Heart left ventricle (tissue), 16 donors: ENCODE measurements at regions not wholly inside any gene's neighbourhood (a gene's known extent, or its start where the extent isn't known, plus 50 kb on each side); places are given as distances from the start of the nearest gene placed in this dataset.

Experiments used
- ATAC-seq, 4 donors: fragments of 200-7000 bp; cut with Tn5 transposase; one replicate each; pipeline ENCODE4 v1.9.1; 2020 to 2022; ENCODE audit warnings: moderate library complexity in 4 of 4, mild to moderate bottlenecking in 3 of 4, moderate number of reproducible peaks in 1 of 4
- DNase-seq, 5 donors: peaks; one replicate each; pipeline ENCODE4 v3.0.0-alpha.2; 2020
- H3K27ac ChIP-seq, 12 donors: fragments of 200-600 bp; sonication (generic) in 4 of 12; one replicate each; pipeline versions ENCODE4 v1.5.0 to v1.8.0; 2016 to 2022; ENCODE audit warnings: mild to moderate bottlenecking in 2 of 12
- H3K27me3 ChIP-seq, 9 donors: fragments of 200-600 bp; sonication (generic) in 2 of 9; one replicate each; pipeline versions ENCODE4 v1.5.1 to v1.8.0; 2016 to 2022; ENCODE audit warnings: mild to moderate bottlenecking in 3 of 9
- H3K36me3 ChIP-seq, 9 donors: fragments of 200-600 bp; sonication (generic) in 2 of 9; one replicate each; pipeline versions ENCODE4 v1.5.0 to v1.8.0; 2018 to 2022; ENCODE audit warnings: mild to moderate bottlenecking in 2 of 9
- H3K4me1 ChIP-seq, 12 donors: fragments of 200-600 bp; sonication (generic) in 4 of 12; one replicate each; pipeline versions ENCODE4 v1.5.0 to v1.8.0; 2016 to 2022; ENCODE audit warnings: mild to moderate bottlenecking in 3 of 12
- H3K4me3 ChIP-seq, 12 donors: fragments of 200-600 bp; sonication (generic) in 4 of 12; one replicate each; pipeline versions ENCODE4 v1.5.0 to v1.8.0; 2017 to 2022; ENCODE audit warnings: mild to moderate bottlenecking in 9 of 12, moderate library complexity in 4 of 12
- H3K9me3 ChIP-seq, 12 donors: fragments of 200-600 bp; sonication (generic) in 4 of 12; one replicate each; pipeline versions ENCODE4 v1.5.0 to v1.8.0; 2016 to 2022; ENCODE audit warnings: mild to moderate bottlenecking in 1 of 12
- CTCF ChIP-seq, 12 donors: fragments of 200-600 bp; sonication (generic) in 4 of 12; IDR thresholded peaks; one replicate each; pipeline versions ENCODE4 v1.5.0 to v1.8.0; 2018 to 2022; ENCODE audit warnings: antibody characterized with exemption in 12 of 12, mild to moderate bottlenecking in 5 of 12
- POLR2A ChIP-seq, 2 donors: fragments of 450-650 bp; IDR thresholded peaks; one replicate each; pipeline ENCODE4 v1.6.1; 2017; ENCODE audit warnings: antibody characterized with exemption in 2 of 2, mild to moderate bottlenecking in 2 of 2, moderate library complexity in 2 of 2
- WGBS, 4 donors: extraction: QIAGEN DNeasy Blood & Tissue Kit in 2 of 4; methylation state at CpG; one replicate each; pipeline versions ENCODE4 v1.1.5 to v1.1.7; 2013 to 2018; 5-methylcytosine and 5-hydroxymethylcytosine counted together
- intact Hi-C, 10 donors: fragments of 100-400 bp; cut with DNase I; formaldehyde crosslinking; loops; one replicate each; pipeline versions ENCODE4 v1.11.1 to v1.14.2; 2022
- donor health status: ischemic (EF 13 %, LVEDD 7.1; RV severe dilation, severe dysfunction).
- donor health status: healthy with polysubstance abuse.
- donor health status: DM: no; HTN: yes; CAD: no.
- donor health status: DM: no; HTN: no; CAD: no.
- donor health status: ischemic (EF 25% LVEDD 6.9; RV normal size, moderate dysfunction).
- donor health status: ischemic (EF 25% LVEDD 5.7; RV mildly dilated, moderate dysfunction).
- donor health status: healthy.
- donor health status: DM: yes; HTN: yes; CAD: no.
- donor health status: ischemic (EF 35%, LVEDD 5.7; RV mildly dilated, moderate dysfunction).
- donor health status: nonischemic (EF 11% LVEDD 7.7; RV severe dilation, severe dysfunction).
- donor health status: DM: yes; HTN: yes; CAD: no.
- donor health status: PGD.
- donor health status: ischemic (EF 29% LVEDD 5.4; RV normal size, mild dysfunction).
- donor health status: nonischemic (EF 23%, LVEDD 6.1; RV moderate dilation, normal function).

GRCh38 chr11:97738751-97739150, 1282.0 kb upstream of the CNTN5 start:
- ATAC-seq (no peak), DNase-seq (no peak)
- Histone ChIP-seq H3K4me1 (peaks cover 0 to 22% (median 2%) of the 10 kb centered on the region in 12 donors), H3K9me3 (peaks cover 0 to 53% (median 11%) of the 10 kb centered on the region in 12 donors), H3K36me3 (no peaks in the 10 kb centered on the region), H3K27ac (peak overlapping the region in 10 of 12 donors; percentile 19 to 81 (median 70)), H3K27me3 (no peaks in the 10 kb centered on the region), H3K4me3 (no peak overlapping the region)
- 80 to 89% (median 86%) methylated on average over 2 of the region's 2 CpGs for WGBS, 4 donors
- intact Hi-C loops: no loop called here
- TF ChIP-seq POLR2A (IDR thresholded peaks at IDR 0.05): no peak
- no peak for TF ChIP-seq CTCF (IDR thresholded peaks at IDR 0.05)

- Histone ChIP-seq H3K27ac (peak overlapping the region; percentile 15 to 81 (median 63)), H3K36me3 (no peaks in the 10 kb centered on the region), H3K4me3 (no peak overlapping the region), H3K9me3 (peaks cover 0 to 42% (median 11%) of the 10 kb centered on the region in 12 donors), H3K4me1 (peaks cover 0 to 22% (median 2%) of the 10 kb centered on the region in 12 donors), H3K27me3 (no peaks in the 10 kb centered on the region)
- intact Hi-C loops: loop anchor here in 1 of 10 donors (10.0 kb wide), 1 partner anchor 115 kb away; no protein-coding TSS in a partner anchor
- TF ChIP-seq POLR2A (IDR thresholded peaks at IDR 0.05): no peak
- no peak for TF ChIP-seq CTCF (IDR thresholded peaks at IDR 0.05)
- ATAC-seq: peak; percentile 71 to 90 (median 84)
- WGBS, 4 donors: 45 to 61% (median 57%) methylated on average over 4 of the region's 4 CpGs
- DNase-seq: no peak
Observed at GRCh38 chr11:97739932-97740800, 1280.6 kb upstream of the CNTN5 start.

- Histone ChIP-seq H3K27ac (peak overlapping the region in 11 of 12 donors; percentile 15 to 81 (median 67)), H3K4me3 (no peak overlapping the region), H3K4me1 (peaks cover 0 to 22% (median 2%) of the 10 kb centered on the region in 12 donors), H3K9me3 (peaks cover 0 to 37% (median 9%) of the 10 kb centered on the region in 12 donors), H3K27me3 (no peaks in the 10 kb centered on the region), H3K36me3 (no peaks in the 10 kb centered on the region)
- DNase-seq: no peak
- WGBS, 4 donors: 55 to 80% (median 70%) methylated on average over 1 of the region's 1 CpG
- TF ChIP-seq CTCF (IDR thresholded peaks at IDR 0.05): no peak
- no peak for TF ChIP-seq POLR2A (IDR thresholded peaks at IDR 0.05)
- peak in 2 of 4 donors; percentile 6 to 32 for ATAC-seq
- intact Hi-C loops: loop anchor here in 1 of 10 donors (10.0 kb wide), 1 partner anchor 116 kb away; no protein-coding TSS in a partner anchor
Observed at GRCh38 chr11:97740801-97741151, 1280.0 kb upstream of the CNTN5 start.

GRCh38 chr11:97742717-97743116, 1278.0 kb upstream of the CNTN5 start:
- H3K27me3 ChIP-seq: no peaks in the 10 kb centered on the region
- peaks cover 0 to 20% (median under 1%) of the 10 kb centered on the region in 12 donors for H3K9me3 ChIP-seq
- DNase-seq (no peak), ATAC-seq (no peak)
- H3K36me3 ChIP-seq: no peaks in the 10 kb centered on the region
- TF ChIP-seq CTCF (IDR thresholded peaks at IDR 0.05): no peak
- no peak for TF ChIP-seq POLR2A (IDR thresholded peaks at IDR 0.05)
- intact Hi-C loops: loop anchor here in 1 of 10 donors (10.0 kb wide), 1 partner anchor 118 kb away; no protein-coding TSS in a partner anchor
- peaks cover 0 to 22% (median 2%) of the 10 kb centered on the region in 12 donors for H3K4me1 ChIP-seq
- no peak overlapping the region for H3K4me3 ChIP-seq
- 62 to 76% (median 73%) methylated on average over 3 of the region's 3 CpGs for WGBS, 4 donors
- peak overlapping the region in 1 of 12 donors; percentile 4 for H3K27ac ChIP-seq
